Fibroblast of villous mesenchyme (primary cell): ENCODE measurements at regions not wholly inside any gene's neighbourhood (a gene's known extent, or its start where the extent isn't known, plus 50 kb on each side); places are given as distances from the start of the nearest gene placed in this dataset. TPM values are rescaled to one million over a fixed set of nuclear protein-coding genes. Genes with fewer than 3 reads are reported as not detected.

Experiments used
- small RNA-seq: library from RNA; depleted of rRNA; stranded (forward); fragments of <200 nt; gene quantifications from one replicate; pipeline ENCODE3, GENCODE V24; 2012

Small RNA genes in the stretch of these regions (small RNA-seq; reads per million reads assigned to genes)
- gene RNU6-403P, result not detected
